ENCODE measurements at regions not wholly inside any gene's neighbourhood (a gene's known extent, or its start where the extent isn't known, plus 50 kb on each side); places are given as distances from the start of the nearest gene placed in this dataset.

DNA sequence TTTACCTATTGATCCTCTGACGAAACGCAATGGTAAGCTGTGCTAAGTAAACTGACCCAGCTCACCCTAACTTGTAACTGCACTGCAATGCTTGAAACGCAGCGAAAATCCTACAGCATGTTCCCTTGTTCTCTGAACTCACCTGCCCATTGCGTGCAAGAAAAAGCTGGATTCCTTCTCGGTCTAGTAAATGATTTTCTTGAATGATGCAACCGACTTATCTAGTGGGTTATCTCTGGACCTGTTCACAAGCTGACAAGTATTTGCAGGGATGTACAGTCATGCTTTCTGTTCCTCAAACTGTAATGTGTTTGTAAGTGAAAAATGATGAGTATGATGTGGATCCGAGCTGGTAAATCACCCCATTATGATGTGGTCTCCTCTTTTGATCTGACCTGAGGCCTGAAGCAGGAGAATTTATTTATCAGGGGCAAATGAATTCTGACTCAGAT, 140.1 kb downstream of the BTC start (continued):
- TF ChIP-seq, protein P1, sequence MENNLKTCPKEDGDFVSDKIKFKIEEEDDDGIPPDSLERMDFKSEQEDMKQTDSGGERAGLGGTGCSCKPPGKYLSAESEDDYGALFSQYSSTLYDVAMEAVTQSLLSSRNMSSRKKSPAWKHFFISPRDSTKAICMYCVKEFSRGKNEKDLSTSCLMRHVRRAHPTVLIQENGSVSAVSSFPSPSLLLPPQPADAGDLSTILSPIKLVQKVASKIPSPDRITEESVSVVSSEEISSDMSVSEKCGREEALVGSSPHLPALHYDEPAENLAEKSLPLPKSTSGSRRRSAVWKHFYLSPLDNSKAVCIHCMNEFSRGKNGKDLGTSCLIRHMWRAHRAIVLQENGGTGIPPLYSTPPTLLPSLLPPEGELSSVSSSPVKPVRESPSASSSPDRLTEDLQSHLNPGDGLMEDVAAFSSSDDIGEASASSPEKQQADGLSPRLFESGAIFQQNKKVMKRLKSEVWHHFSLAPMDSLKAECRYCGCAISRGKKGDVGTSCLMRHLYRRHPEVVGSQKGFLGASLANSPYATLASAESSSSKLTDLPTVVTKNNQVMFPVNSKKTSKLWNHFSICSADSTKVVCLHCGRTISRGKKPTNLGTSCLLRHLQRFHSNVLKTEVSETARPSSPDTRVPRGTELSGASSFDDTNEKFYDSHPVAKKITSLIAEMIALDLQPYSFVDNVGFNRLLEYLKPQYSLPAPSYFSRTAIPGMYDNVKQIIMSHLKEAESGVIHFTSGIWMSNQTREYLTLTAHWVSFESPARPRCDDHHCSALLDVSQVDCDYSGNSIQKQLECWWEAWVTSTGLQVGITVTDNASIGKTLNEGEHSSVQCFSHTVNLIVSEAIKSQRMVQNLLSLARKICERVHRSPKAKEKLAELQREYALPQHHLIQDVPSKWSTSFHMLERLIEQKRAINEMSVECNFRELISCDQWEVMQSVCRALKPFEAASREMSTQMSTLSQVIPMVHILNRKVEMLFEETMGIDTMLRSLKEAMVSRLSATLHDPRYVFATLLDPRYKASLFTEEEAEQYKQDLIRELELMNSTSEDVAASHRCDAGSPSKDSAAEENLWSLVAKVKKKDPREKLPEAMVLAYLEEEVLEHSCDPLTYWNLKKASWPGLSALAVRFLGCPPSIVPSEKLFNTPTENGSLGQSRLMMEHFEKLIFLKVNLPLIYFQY (CRISPR knock-in tag; IDR thresholded peaks at IDR 0.05; ENCODE audit: borderline replicate concordance) = peak; percentile 68; the same call in 1 of the 2 replicates
- TF ChIP-seq, protein P2, sequence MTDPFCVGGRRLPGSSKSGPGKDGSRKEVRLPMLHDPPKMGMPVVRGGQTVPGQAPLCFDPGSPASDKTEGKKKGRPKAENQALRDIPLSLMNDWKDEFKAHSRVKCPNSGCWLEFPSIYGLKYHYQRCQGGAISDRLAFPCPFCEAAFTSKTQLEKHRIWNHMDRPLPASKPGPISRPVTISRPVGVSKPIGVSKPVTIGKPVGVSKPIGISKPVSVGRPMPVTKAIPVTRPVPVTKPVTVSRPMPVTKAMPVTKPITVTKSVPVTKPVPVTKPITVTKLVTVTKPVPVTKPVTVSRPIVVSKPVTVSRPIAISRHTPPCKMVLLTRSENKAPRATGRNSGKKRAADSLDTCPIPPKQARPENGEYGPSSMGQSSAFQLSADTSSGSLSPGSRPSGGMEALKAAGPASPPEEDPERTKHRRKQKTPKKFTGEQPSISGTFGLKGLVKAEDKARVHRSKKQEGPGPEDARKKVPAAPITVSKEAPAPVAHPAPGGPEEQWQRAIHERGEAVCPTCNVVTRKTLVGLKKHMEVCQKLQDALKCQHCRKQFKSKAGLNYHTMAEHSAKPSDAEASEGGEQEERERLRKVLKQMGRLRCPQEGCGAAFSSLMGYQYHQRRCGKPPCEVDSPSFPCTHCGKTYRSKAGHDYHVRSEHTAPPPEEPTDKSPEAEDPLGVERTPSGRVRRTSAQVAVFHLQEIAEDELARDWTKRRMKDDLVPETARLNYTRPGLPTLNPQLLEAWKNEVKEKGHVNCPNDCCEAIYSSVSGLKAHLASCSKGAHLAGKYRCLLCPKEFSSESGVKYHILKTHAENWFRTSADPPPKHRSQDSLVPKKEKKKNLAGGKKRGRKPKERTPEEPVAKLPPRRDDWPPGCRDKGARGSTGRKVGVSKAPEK (CRISPR knock-in tag; IDR thresholded peaks at IDR 0.05; ENCODE audit: borderline replicate concordance) = peak; percentile 83; the same call in 1 of the 2 replicates
- TF ChIP-seq KDM4B (CRISPR knock-in tag; IDR thresholded peaks at IDR 0.05) (peak; percentile 72; the same call in 1 of the 2 replicates), ZNF205 (CRISPR knock-in tag; IDR thresholded peaks at IDR 0.05) (peak; percentile 65; the same call in 1 of the 2 replicates), KLF9 (CRISPR knock-in tag; IDR thresholded peaks at IDR 0.05; ENCODE audit: low read depth) (no peak), FOXM1 (CRISPR knock-in tag; IDR thresholded peaks at IDR 0.05) (no peak), ZNF292 (CRISPR knock-in tag; IDR thresholded peaks at IDR 0.05; ENCODE audit: borderline replicate concordance, low read depth) (peak; percentile 89; the same call in 1 of the 2 replicates), ZNF788 (CRISPR knock-in tag; IDR thresholded peaks at IDR 0.05; ENCODE audit: borderline replicate concordance) (peak; percentile 61; the same call in 1 of the 2 replicates), ZNF329 (CRISPR knock-in tag; IDR thresholded peaks at IDR 0.05; ENCODE audit: low read depth) (no peak), NFIC (IDR thresholded peaks at IDR 0.05; ENCODE audit: low read length) (peak; percentile 76; the same call in 1 of the 2 replicates), YEATS2 (CRISPR knock-in tag; IDR thresholded peaks at IDR 0.05; ENCODE audit: borderline replicate concordance) (peak; percentile 43; the same call in 1 of the 2 replicates), SMARCC2 (IDR thresholded peaks at IDR 0.05) (no peak), YEATS4 (CRISPR knock-in tag; IDR thresholded peaks at IDR 0.05; ENCODE audit: borderline replicate concordance) (peak; percentile 54; the same call in 1 of the 2 replicates), ZNF556 (CRISPR knock-in tag; IDR thresholded peaks at IDR 0.05; ENCODE audit: borderline replicate concordance) (peak; percentile 50; the same call in 1 of the 2 replicates), HHEX (CRISPR knock-in tag; IDR thresholded peaks at IDR 0.05) (peak; percentile 46; the same call in 1 of the 2 replicates), JUNB (CRISPR knock-in tag; IDR thresholded peaks at IDR 0.05; ENCODE audit: borderline replicate concordance) (peak; percentile 86; the same call in 1 of the 2 replicates)
- TF ChIP-seq, protein P3, sequence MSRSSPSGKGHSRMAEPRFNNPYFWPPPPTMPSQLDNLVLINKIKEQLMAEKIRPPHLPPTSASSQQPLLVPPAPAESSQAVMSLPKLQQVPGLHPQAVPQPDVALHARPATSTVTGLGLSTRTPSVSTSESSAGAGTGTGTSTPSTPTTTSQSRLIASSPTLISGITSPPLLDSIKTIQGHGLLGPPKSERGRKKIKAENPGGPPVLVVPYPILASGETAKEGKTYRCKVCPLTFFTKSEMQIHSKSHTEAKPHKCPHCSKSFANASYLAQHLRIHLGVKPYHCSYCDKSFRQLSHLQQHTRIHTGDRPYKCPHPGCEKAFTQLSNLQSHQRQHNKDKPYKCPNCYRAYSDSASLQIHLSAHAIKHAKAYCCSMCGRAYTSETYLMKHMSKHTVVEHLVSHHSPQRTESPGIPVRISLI (CRISPR knock-in tag; IDR thresholded peaks at IDR 0.05; ENCODE audit: borderline replicate concordance) = peak; percentile 61; the same call in 1 of the 2 replicates
- TF ChIP-seq, protein P4, sequence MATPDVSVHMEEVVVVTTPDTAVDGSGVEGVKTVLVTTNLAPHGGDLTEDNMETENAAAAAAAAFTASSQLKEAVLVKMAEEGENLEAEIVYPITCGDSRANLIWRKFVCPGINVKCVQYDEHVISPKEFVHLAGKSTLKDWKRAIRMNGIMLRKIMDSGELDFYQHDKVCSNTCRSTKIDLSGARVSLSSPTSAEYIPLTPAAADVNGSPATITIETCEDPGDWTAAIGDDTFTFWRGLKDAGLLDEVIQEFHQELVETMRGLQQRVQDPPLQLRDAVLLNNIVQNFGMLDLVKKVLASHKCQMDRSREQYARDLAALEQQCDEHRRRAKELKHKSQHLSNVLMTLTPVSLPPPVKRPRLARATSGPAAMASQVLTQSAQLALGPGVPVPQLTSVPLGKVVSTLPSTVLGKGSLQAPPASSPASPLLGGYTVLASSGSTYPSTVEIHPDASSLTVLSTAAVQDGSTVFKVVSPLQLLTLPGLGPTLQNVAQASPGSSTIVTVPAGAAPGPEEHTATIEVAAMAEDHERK (CRISPR knock-in tag; IDR thresholded peaks at IDR 0.05; ENCODE audit: low read depth) = no peak
- TF ChIP-seq, protein P5, sequence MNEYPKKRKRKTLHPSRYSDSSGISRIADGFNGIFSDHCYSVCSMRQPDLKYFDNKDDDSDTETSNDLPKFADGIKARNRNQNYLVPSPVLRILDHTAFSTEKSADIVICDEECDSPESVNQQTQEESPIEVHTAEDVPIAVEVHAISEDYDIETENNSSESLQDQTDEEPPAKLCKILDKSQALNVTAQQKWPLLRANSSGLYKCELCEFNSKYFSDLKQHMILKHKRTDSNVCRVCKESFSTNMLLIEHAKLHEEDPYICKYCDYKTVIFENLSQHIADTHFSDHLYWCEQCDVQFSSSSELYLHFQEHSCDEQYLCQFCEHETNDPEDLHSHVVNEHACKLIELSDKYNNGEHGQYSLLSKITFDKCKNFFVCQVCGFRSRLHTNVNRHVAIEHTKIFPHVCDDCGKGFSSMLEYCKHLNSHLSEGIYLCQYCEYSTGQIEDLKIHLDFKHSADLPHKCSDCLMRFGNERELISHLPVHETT (CRISPR knock-in tag; conservative IDR thresholded peaks at IDR 0.05) = peak; percentile 81; the same call in 1 of the 2 replicates
